A673 (cell line): ENCODE measurements at regions not wholly inside any gene's neighbourhood (a gene's known extent, or its start where the extent isn't known, plus 50 kb on each side); places are given as distances from the start of the nearest gene placed in this dataset.

Experiments used
- EZH2 ChIP-seq: fragments of 200-600 bp; sonication (generic); IDR thresholded peaks from 2 replicates; pipeline ENCODE4 v1.6.1; 2017; ENCODE audit warnings: borderline replicate concordance, low read depth, mild to moderate bottlenecking, mixed read lengths, antibody characterized with exemption, low read length; ENCODE audit not compliant: poor library complexity, severe bottlenecking
- TF ChIP-seq, protein P1 (sequence below): fragments of 300-800, 200-600 bp; sonication (generic); conservative IDR thresholded peaks from 2 replicates; pipeline ENCODE4 v1.5.1; 2017; ENCODE audit warnings: low read depth, mild to moderate bottlenecking, antibody characterized with exemption, low read length, moderate library complexity, mixed read lengths

DNA sequence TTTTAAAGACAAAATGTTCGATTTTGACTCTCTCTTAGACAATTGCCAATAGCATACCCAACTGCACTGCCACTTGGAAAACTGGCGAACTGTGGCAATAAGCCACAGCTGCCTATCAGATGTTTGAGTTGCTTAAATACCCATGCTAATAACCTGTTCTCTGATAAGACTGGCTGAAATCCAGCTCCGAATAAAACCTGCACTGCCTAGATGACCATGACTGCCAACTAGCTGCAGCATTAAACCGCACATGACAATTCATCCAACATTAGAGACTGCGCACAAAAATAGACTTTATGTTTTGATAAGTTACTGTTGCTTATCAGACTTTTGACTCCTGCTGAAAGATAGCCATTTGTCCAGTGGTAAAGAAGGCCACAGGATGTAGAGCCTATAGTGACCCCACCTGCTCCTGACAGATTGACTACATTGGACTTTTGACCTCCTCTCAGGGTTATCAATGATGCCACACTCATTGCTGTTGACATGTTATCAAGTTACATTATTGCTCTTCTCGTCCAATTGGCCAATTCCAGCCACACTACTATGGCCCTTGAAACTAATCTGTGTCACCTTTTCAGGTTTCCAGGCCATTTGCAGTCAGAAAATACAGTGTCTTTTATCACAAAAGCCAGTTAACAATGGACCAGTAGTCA, 299.0 kb downstream of the HGF start:
- TF ChIP-seq, protein P1, sequence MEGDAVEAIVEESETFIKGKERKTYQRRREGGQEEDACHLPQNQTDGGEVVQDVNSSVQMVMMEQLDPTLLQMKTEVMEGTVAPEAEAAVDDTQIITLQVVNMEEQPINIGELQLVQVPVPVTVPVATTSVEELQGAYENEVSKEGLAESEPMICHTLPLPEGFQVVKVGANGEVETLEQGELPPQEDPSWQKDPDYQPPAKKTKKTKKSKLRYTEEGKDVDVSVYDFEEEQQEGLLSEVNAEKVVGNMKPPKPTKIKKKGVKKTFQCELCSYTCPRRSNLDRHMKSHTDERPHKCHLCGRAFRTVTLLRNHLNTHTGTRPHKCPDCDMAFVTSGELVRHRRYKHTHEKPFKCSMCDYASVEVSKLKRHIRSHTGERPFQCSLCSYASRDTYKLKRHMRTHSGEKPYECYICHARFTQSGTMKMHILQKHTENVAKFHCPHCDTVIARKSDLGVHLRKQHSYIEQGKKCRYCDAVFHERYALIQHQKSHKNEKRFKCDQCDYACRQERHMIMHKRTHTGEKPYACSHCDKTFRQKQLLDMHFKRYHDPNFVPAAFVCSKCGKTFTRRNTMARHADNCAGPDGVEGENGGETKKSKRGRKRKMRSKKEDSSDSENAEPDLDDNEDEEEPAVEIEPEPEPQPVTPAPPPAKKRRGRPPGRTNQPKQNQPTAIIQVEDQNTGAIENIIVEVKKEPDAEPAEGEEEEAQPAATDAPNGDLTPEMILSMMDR, result no peak
- TF ChIP-seq EZH2, result no peak
